HG03045 (cell line): ENCODE measurements at regions not wholly inside any gene's neighbourhood (a gene's known extent, or its start where the extent isn't known, plus 50 kb on each side); places are given as distances from the start of the nearest gene placed in this dataset.

ENCODE experiments used
- ATAC-seq: cut with Tn5 transposase; IDR thresholded peaks from one replicate; pipeline ENCODE4 v1.9.1; 2021; ENCODE audit warnings: mild to moderate bottlenecking, moderate library complexity; ENCODE audit not compliant: unreplicated experiment

- no peak for ATAC-seq
These were observed 146.6 kb upstream of the CPEB2 start for GRCh38 chr4:14855719-14856061.

- peak; percentile 97 for ATAC-seq
These were observed 146.0 kb upstream of the CPEB2 start for GRCh38 chr4:14856062-14856933.

- ATAC-seq: no peak
These were observed 145.4 kb upstream of the CPEB2 start for GRCh38 chr4:14856934-14857235.

- no peak for ATAC-seq
These were observed 144.8 kb upstream of the CPEB2 start for GRCh38 chr4:14857475-14857874.

GRCh38 chr4:14857981-14858380, 144.3 kb upstream of the CPEB2 start:
- ATAC-seq: no peak

- no peak for ATAC-seq
These were observed 139.4 kb upstream of the CPEB2 start for GRCh38 chr4:14862891-14863290.

GRCh38 chr4:14863418-14864364, 138.6 kb upstream of the CPEB2 start:
- no peak for ATAC-seq

- ATAC-seq: no peak
These were observed 137.8 kb upstream of the CPEB2 start for GRCh38 chr4:14864365-14865030.

- no peak for ATAC-seq
These were observed 137.3 kb upstream of the CPEB2 start for GRCh38 chr4:14865031-14865366.

GRCh38 chr4:14865804-14866203, 136.5 kb upstream of the CPEB2 start:
- ATAC-seq: no peak

GRCh38 chr4:14867847-14868246, 134.4 kb upstream of the CPEB2 start:
- ATAC-seq: no peak

- ATAC-seq: no peak
These were observed 133.6 kb upstream of the CPEB2 start for GRCh38 chr4:14868426-14869395.

- ATAC-seq: no peak
These were observed 130.4 kb upstream of the CPEB2 start for GRCh38 chr4:14871676-14872430.

GRCh38 chr4:14874990-14875389, 127.3 kb upstream of the CPEB2 start:
- peak; percentile 70 for ATAC-seq

- no peak for ATAC-seq
These were observed 124.7 kb upstream of the CPEB2 start for GRCh38 chr4:14877246-14878225.

GRCh38 chr4:14878681-14879080, 123.6 kb upstream of the CPEB2 start:
- ATAC-seq: no peak

- no peak for ATAC-seq
These were observed 122.6 kb upstream of the CPEB2 start for GRCh38 chr4:14879683-14880082.

- no peak for ATAC-seq
These were observed 121.5 kb upstream of the CPEB2 start for GRCh38 chr4:14880805-14881204.

- ATAC-seq: no peak
These were observed 119.1 kb upstream of the CPEB2 start for GRCh38 chr4:14883166-14883565.
